ENCODE measurements at regions not wholly inside any gene's neighbourhood (a gene's known extent, or its start where the extent isn't known, plus 50 kb on each side); places are given as distances from the start of the nearest gene placed in this dataset.

- TF ChIP-seq CTCF (IDR thresholded peaks at IDR 0.05) (no peak), POLR2A (IDR thresholded peaks at IDR 0.05) (no peak)
Measured at GRCh38 chr15:24880663-24881062, 74.1 kb upstream of the SNRPN start.

Measured in thyroid gland (tissue), 4 donors.